ENCODE measurements at regions not wholly inside any gene's neighbourhood (a gene's known extent, or its start where the extent isn't known, plus 50 kb on each side); places are given as distances from the start of the nearest gene placed in this dataset.

DNA sequence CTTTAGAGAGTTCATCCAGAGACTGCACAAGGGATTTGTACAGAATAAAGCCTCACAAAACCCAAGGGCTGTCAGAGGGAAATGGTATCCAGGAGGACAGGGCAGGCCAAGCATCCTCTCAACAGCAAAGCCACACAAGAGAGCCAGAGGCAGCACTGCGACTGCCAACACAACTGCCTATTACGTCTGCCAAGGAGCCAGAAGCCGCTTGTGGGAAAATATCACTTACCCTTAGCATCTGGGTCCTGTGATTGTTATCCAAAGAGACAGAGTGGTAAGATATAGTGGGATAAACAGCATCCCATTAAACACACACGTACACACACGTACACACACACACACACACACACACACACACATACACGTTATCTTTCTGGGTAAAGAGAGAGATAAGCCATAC, 618.3 kb upstream of the AGTR1 start:
- H3K18ac ChIP-seq (ENCODE audit: low read depth, low read length) = no peak overlapping the region
- no peak overlapping the region for H3K56ac ChIP-seq (ENCODE audit: extremely low read depth, insufficient read depth, low read length)
- no peak overlapping the region for H4K8ac ChIP-seq (ENCODE audit: low read depth in 2 of 2, low read length in 2 of 2)
- intact Hi-C loops (cut with micrococcal nuclease) = loop anchor here (5.0 to 10.0 kb wide), 5 partner anchors 285 to 1435 kb away; no protein-coding TSS in a partner anchor
- H3K79me1 ChIP-seq (ENCODE audit: low read depth in 1 of 2, low read length in 2 of 2) = no peaks in the 10 kb centered on the region
- H2BK5ac ChIP-seq (ENCODE audit: low read depth, low read length, poor library complexity, severe bottlenecking) = no peak overlapping the region
- H4K91ac ChIP-seq (ENCODE audit: insufficient read depth, low read depth, low read length) = no peak overlapping the region
- H3K9ac ChIP-seq (ENCODE audit: low read depth, low read length) = no peak overlapping the region
- no peaks in the 10 kb centered on the region for H3K27me3 ChIP-seq (ENCODE audit: control insufficient read depth, insufficient read depth, low read length)
- ChIA-PET POLR2A (ENCODE audit: unreplicated experiment) (no interaction called here), CTCF (interaction anchor here (0.9 kb wide), 1 partner anchor 696 kb away, joined by 3 read pairs; no protein-coding TSS in a partner anchor)
- H3K4me2 ChIP-seq (ENCODE audit: low read depth, low read length) = no peak overlapping the region
- no peak for TF ChIP-seq POLR2A (IDR thresholded peaks at IDR 0.05; ENCODE audit: low read depth, low read length)
- TF ChIP-seq, protein P1, sequence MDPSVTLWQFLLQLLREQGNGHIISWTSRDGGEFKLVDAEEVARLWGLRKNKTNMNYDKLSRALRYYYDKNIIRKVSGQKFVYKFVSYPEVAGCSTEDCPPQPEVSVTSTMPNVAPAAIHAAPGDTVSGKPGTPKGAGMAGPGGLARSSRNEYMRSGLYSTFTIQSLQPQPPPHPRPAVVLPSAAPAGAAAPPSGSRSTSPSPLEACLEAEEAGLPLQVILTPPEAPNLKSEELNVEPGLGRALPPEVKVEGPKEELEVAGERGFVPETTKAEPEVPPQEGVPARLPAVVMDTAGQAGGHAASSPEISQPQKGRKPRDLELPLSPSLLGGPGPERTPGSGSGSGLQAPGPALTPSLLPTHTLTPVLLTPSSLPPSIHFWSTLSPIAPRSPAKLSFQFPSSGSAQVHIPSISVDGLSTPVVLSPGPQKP (IDR thresholded peaks at IDR 0.05; ENCODE audit: borderline replicate concordance, low read depth, low read length) = no peak
- TF ChIP-seq FOS (IDR thresholded peaks at IDR 0.05; ENCODE audit: low read depth, low read length) = no peak
- no peak for TF ChIP-seq CEBPB (IDR thresholded peaks at IDR 0.05; ENCODE audit: low read depth, low read length)
- TF ChIP-seq, protein P2, sequence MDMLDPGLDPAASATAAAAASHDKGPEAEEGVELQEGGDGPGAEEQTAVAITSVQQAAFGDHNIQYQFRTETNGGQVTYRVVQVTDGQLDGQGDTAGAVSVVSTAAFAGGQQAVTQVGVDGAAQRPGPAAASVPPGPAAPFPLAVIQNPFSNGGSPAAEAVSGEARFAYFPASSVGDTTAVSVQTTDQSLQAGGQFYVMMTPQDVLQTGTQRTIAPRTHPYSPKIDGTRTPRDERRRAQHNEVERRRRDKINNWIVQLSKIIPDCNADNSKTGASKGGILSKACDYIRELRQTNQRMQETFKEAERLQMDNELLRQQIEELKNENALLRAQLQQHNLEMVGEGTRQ (IDR thresholded peaks at IDR 0.05; ENCODE audit: low read depth, low read length) = no peak
- TF ChIP-seq CHD1 (IDR thresholded peaks at IDR 0.05; ENCODE audit: low read depth, low read length) = no peak
- no peak for TF ChIP-seq RAD21 (IDR thresholded peaks at IDR 0.05; ENCODE audit: low read length)
- TF ChIP-seq RFX5 (IDR thresholded peaks at IDR 0.05; ENCODE audit: low read depth, low read length) = no peak
- TF ChIP-seq, protein P3, sequence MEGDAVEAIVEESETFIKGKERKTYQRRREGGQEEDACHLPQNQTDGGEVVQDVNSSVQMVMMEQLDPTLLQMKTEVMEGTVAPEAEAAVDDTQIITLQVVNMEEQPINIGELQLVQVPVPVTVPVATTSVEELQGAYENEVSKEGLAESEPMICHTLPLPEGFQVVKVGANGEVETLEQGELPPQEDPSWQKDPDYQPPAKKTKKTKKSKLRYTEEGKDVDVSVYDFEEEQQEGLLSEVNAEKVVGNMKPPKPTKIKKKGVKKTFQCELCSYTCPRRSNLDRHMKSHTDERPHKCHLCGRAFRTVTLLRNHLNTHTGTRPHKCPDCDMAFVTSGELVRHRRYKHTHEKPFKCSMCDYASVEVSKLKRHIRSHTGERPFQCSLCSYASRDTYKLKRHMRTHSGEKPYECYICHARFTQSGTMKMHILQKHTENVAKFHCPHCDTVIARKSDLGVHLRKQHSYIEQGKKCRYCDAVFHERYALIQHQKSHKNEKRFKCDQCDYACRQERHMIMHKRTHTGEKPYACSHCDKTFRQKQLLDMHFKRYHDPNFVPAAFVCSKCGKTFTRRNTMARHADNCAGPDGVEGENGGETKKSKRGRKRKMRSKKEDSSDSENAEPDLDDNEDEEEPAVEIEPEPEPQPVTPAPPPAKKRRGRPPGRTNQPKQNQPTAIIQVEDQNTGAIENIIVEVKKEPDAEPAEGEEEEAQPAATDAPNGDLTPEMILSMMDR (conservative IDR thresholded peaks at IDR 0.05; ENCODE audit: low read depth, low read length) = no peak
- no peak overlapping the region for H3K14ac ChIP-seq (replicated peaks; ENCODE audit: low read depth, low read length)
- no peak overlapping the region for H2BK20ac ChIP-seq (ENCODE audit: low read depth, low read length)
- no TSS peak for BruUV-seq (replicated peaks)
- no peak overlapping the region for H2AK9ac ChIP-seq (replicated peaks; ENCODE audit: low read depth, low read length, poor library complexity)
- no peak overlapping the region for H2BK15ac ChIP-seq (ENCODE audit: low read depth, low read length)
- WGBS, 2 experiments (ENCODE audit: extremely low coverage in 2 of 2, insufficient read length in 1 of 2) = no CpG with 5 or more reads among the region's 6 CpGs
- no peak overlapping the region for H3K4me3 ChIP-seq (ENCODE audit: insufficient read depth, low read depth, low read length)
- in situ Hi-C loops (cut with MboI; ENCODE audit: low sequenced_read_pairs) = no loop called here
- H3K4ac ChIP-seq (ENCODE audit: low read depth, low read length) = no peak overlapping the region
- H4K20me1 ChIP-seq (ENCODE audit: insufficient read depth, low read length) = no peaks in the 10 kb centered on the region
- no peak overlapping the region for H2AK5ac ChIP-seq (ENCODE audit: low read depth, low read length)
- H3K9me3 ChIP-seq (ENCODE audit: control insufficient read depth, insufficient read depth, low read length) = no peaks in the 10 kb centered on the region
- H4K5ac ChIP-seq (ENCODE audit: low read depth, low read length) = no peak overlapping the region
- ATAC-seq (ENCODE audit: low read depth) (no peak), DNase-seq (no peak)
- H3K4me1 ChIP-seq (ENCODE audit: control insufficient read depth, insufficient read depth, low read length) = no peaks in the 10 kb centered on the region
- H3K36me3 ChIP-seq (ENCODE audit: control insufficient read depth, insufficient read depth, low read length) = no peaks in the 10 kb centered on the region
- H3K27ac ChIP-seq (ENCODE audit: insufficient read depth, low read length) = no peak overlapping the region
- dilution Hi-C loops (cut with HindIII; ENCODE audit: low sequenced_read_pairs, unreplicated experiment) = no loop called here
- H2AFZ ChIP-seq (replicated peaks; ENCODE audit: low read length, poor library complexity) = peak overlapping the region; percentile 2
- H2BK120ac ChIP-seq (ENCODE audit: low read depth, low read length) = no peak overlapping the region
- no peaks in the 10 kb centered on the region for H3K9me1 ChIP-seq (ENCODE audit: insufficient read depth, low read length)
- no peak overlapping the region for H3K23ac ChIP-seq (ENCODE audit: low read depth, low read length)

Data from IMR-90 (cell line).